Liver (tissue), 8 donors: ENCODE measurements at regions not wholly inside any gene's neighbourhood (a gene's known extent, or its start where the extent isn't known, plus 50 kb on each side); places are given as distances from the start of the nearest gene placed in this dataset.

Experiments
- DNase-seq: peaks from one replicate; pipeline ENCODE4 v3.0.0-alpha.2; 2017; ENCODE audit warnings: low spot score
- H3K27ac ChIP-seq, 2 donors: one replicate each; pipeline ENCODE4 v1.7.0; 2013; ENCODE audit warnings: inconsistent platforms in 2 of 2, low read length in 2 of 2, control low read depth in 1 of 2, low read depth in 1 of 2, mild to moderate bottlenecking in 1 of 2
- H3K27me3 ChIP-seq, 4 donors: one replicate each; pipeline versions ENCODE4 v1.6.1 to v1.7.0; 2013; ENCODE audit warnings: low read length in 3 of 4, inconsistent platforms in 1 of 4, mild to moderate bottlenecking in 1 of 4, moderate library complexity in 1 of 4; ENCODE audit not compliant: control insufficient read depth in 4 of 4, insufficient read depth in 4 of 4
- H3K36me3 ChIP-seq, 4 donors: one replicate each; pipeline versions ENCODE4 v1.6.1 to v1.7.0; 2013; ENCODE audit warnings: low read length in 3 of 4, mild to moderate bottlenecking in 3 of 4, low read depth in 1 of 4, moderate library complexity in 1 of 4; ENCODE audit not compliant: control insufficient read depth in 4 of 4, insufficient read depth in 3 of 4
- H3K4me1 ChIP-seq, 4 donors: one replicate each; pipeline versions ENCODE4 v1.6.1 to v1.7.0; 2013; ENCODE audit warnings: low read length in 3 of 4, mild to moderate bottlenecking in 3 of 4, moderate library complexity in 1 of 4; ENCODE audit not compliant: control insufficient read depth in 4 of 4, insufficient read depth in 4 of 4
- H3K4me3 ChIP-seq, 3 donors: one replicate each; pipeline versions ENCODE4 v1.6.1 to v1.7.0; 2013; ENCODE audit warnings: low read length in 3 of 3, control low read depth in 1 of 3, low read depth in 1 of 3, mild to moderate bottlenecking in 1 of 3
- H3K9ac ChIP-seq, 2 donors: one replicate each; pipeline ENCODE4 v1.7.0; 2013; ENCODE audit warnings: low read length in 2 of 2, mild to moderate bottlenecking in 2 of 2, moderate library complexity in 2 of 2, control low read depth in 1 of 2, low read depth in 1 of 2
- H3K9me3 ChIP-seq, 4 donors: one replicate each; pipeline versions ENCODE4 v1.6.1 to v1.7.0; 2013; ENCODE audit warnings: low read length in 3 of 4; ENCODE audit not compliant: control insufficient read depth in 4 of 4
- EGR1 ChIP-seq, 2 donors: IDR thresholded peaks; 2 replicates each; pipeline ENCODE4 v1.6.1; 2016 to 2018; ENCODE audit warnings: antibody characterized with exemption in 2 of 2, low read depth in 2 of 2
- FOXA1 ChIP-seq: IDR thresholded peaks from 2 replicates; pipeline ENCODE4 v1.6.1; 2016; ENCODE audit warnings: antibody characterized with exemption
- FOXA2 ChIP-seq: IDR thresholded peaks from 2 replicates; pipeline ENCODE4 v1.6.1; 2016; ENCODE audit warnings: antibody characterized with exemption
- GABPA ChIP-seq, 2 donors: IDR thresholded peaks in 1 of 2; conservative IDR thresholded peaks in 1 of 2; 2 replicates each; pipeline ENCODE4 v1.6.1; 2016; ENCODE audit warnings: antibody characterized with exemption in 2 of 2, mild to moderate bottlenecking in 1 of 2, moderate library complexity in 1 of 2
- HNF4A ChIP-seq, 2 donors: conservative IDR thresholded peaks; 2 replicates each; pipeline ENCODE4 v1.6.1; 2016; ENCODE audit warnings: antibody characterized with exemption in 2 of 2, mild to moderate bottlenecking in 2 of 2
- HNF4G ChIP-seq: IDR thresholded peaks from 2 replicates; pipeline ENCODE4 v1.6.1; 2016; ENCODE audit warnings: antibody characterized with exemption
- JUND ChIP-seq, 2 donors: IDR thresholded peaks; 2 replicates each; pipeline ENCODE4 v1.6.1; 2016; ENCODE audit warnings: antibody characterized with exemption in 2 of 2
- MAX ChIP-seq: IDR thresholded peaks from 2 replicates; pipeline ENCODE4 v1.6.1; 2016; ENCODE audit warnings: antibody characterized with exemption
- NR2F2 ChIP-seq: IDR thresholded peaks from 2 replicates; pipeline ENCODE4 v1.6.1; 2016; ENCODE audit warnings: antibody characterized with exemption
- RAD21 ChIP-seq, 2 donors: IDR thresholded peaks; 2 replicates each; pipeline ENCODE4 v1.6.1; 2016; ENCODE audit warnings: antibody characterized with exemption in 2 of 2, mild to moderate bottlenecking in 2 of 2
- REST ChIP-seq: IDR thresholded peaks from 2 replicates; pipeline ENCODE4 v1.6.1; 2016; ENCODE audit warnings: antibody characterized with exemption, mild to moderate bottlenecking
- RXRA ChIP-seq, 2 donors: IDR thresholded peaks; 2 replicates each; pipeline ENCODE4 v1.6.1; 2017 to 2018; ENCODE audit warnings: antibody characterized with exemption in 2 of 2, mild to moderate bottlenecking in 1 of 2
- SP1 ChIP-seq: IDR thresholded peaks from 2 replicates; pipeline ENCODE4 v1.6.1; 2018; ENCODE audit warnings: antibody characterized with exemption, mild to moderate bottlenecking
- TAF1 ChIP-seq: conservative IDR thresholded peaks from 2 replicates; pipeline ENCODE4 v1.6.1; 2016; ENCODE audit warnings: antibody characterized with exemption, mild to moderate bottlenecking
- YY1 ChIP-seq: IDR thresholded peaks from 2 replicates; pipeline ENCODE4 v1.6.1; 2016; ENCODE audit warnings: antibody characterized with exemption, mild to moderate bottlenecking
- WGBS: extraction: QIAGEN DNeasy Blood & Tissue Kit; methylation state at CpG from one replicate; pipeline ENCODE4 v1.1.7; 2013; 5-methylcytosine and 5-hydroxymethylcytosine counted together
- TF ChIP-seq, protein P1 (sequence below): IDR thresholded peaks from 2 replicates; pipeline ENCODE4 v1.6.1; 2016; ENCODE audit warnings: antibody characterized with exemption
- TF ChIP-seq, protein P2 (sequence below): fragments of 150-350 bp; IDR thresholded peaks from 2 replicates; pipeline ENCODE4 v1.5.1; 2017; ENCODE audit warnings: improper control_type of control experiment, low read depth, low read length; ENCODE audit not compliant: missing input control
- TF ChIP-seq, protein P3 (sequence below): IDR thresholded peaks from 2 replicates; pipeline ENCODE4 v1.6.1; 2016; ENCODE audit warnings: antibody characterized with exemption
- donor health status: healthy.
- donor health status: healthy.
- donor health status: healthy.
- donor health status: healthy.
- donor health status: healthy.

DNA sequence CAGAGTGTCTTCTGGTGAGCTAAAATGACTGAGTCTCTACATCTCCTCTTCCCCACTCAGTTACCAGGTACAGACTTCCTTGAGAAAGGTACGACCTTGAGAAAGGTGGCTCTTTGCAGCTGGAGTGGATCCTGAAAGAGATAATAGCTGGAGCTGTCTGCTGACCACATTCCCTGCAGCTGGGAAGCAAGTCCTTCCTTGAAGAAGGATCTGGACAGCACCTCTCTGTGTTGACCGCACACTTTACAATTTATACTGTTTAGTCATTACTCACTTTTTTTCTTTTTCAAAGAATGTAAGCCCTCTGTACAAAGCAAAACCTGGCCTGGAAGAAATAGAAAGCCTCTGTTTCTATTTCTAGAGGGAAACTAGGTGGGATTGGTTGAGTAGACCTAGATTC is 148.8 kb downstream of the MACIR start:
- Histone ChIP-seq H3K27ac (no peak overlapping the region), H3K4me3 (no peak overlapping the region), H3K9me3 (no peaks in the 10 kb centered on the region), H3K4me1 (no peaks in the 10 kb centered on the region), H3K27me3 (no peaks in the 10 kb centered on the region), H3K36me3 (no peaks in the 10 kb centered on the region), H3K9ac (no peak overlapping the region)
- DNase-seq = no peak
- no peak for TF ChIP-seq TAF1
- TF ChIP-seq, protein P1, sequence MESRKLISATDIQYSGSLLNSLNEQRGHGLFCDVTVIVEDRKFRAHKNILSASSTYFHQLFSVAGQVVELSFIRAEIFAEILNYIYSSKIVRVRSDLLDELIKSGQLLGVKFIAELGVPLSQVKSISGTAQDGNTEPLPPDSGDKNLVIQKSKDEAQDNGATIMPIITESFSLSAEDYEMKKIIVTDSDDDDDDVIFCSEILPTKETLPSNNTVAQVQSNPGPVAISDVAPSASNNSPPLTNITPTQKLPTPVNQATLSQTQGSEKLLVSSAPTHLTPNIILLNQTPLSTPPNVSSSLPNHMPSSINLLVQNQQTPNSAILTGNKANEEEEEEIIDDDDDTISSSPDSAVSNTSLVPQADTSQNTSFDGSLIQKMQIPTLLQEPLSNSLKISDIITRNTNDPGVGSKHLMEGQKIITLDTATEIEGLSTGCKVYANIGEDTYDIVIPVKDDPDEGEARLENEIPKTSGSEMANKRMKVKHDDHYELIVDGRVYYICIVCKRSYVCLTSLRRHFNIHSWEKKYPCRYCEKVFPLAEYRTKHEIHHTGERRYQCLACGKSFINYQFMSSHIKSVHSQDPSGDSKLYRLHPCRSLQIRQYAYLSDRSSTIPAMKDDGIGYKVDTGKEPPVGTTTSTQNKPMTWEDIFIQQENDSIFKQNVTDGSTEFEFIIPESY = no peak
- no peak for TF ChIP-seq EGR1 (IDR thresholded peaks at IDR 0.05; ENCODE audit: low read depth in 2 of 2)
- TF ChIP-seq HNF4G = no peak
- TF ChIP-seq, protein P2, sequence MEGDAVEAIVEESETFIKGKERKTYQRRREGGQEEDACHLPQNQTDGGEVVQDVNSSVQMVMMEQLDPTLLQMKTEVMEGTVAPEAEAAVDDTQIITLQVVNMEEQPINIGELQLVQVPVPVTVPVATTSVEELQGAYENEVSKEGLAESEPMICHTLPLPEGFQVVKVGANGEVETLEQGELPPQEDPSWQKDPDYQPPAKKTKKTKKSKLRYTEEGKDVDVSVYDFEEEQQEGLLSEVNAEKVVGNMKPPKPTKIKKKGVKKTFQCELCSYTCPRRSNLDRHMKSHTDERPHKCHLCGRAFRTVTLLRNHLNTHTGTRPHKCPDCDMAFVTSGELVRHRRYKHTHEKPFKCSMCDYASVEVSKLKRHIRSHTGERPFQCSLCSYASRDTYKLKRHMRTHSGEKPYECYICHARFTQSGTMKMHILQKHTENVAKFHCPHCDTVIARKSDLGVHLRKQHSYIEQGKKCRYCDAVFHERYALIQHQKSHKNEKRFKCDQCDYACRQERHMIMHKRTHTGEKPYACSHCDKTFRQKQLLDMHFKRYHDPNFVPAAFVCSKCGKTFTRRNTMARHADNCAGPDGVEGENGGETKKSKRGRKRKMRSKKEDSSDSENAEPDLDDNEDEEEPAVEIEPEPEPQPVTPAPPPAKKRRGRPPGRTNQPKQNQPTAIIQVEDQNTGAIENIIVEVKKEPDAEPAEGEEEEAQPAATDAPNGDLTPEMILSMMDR = no peak
- TF ChIP-seq REST = no peak
- TF ChIP-seq RAD21 (IDR thresholded peaks at IDR 0.05) = no peak
- no peak for TF ChIP-seq FOXA2
- TF ChIP-seq NR2F2 = no peak
- TF ChIP-seq, protein P3, sequence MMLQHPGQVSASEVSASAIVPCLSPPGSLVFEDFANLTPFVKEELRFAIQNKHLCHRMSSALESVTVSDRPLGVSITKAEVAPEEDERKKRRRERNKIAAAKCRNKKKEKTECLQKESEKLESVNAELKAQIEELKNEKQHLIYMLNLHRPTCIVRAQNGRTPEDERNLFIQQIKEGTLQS = no peak
- no peak for TF ChIP-seq HNF4A (conservative IDR thresholded peaks at IDR 0.05)
- TF ChIP-seq RXRA (IDR thresholded peaks at IDR 0.05) = no peak
- TF ChIP-seq JUND (IDR thresholded peaks at IDR 0.05) = no peak
- TF ChIP-seq GABPA (IDR thresholded peaks at IDR 0.05 in 1 of 2, conservative IDR thresholded peaks at IDR 0.05 in 1 of 2) = no peak
- TF ChIP-seq FOXA1 = no peak
- TF ChIP-seq YY1 = no peak
- TF ChIP-seq SP1 = no peak
- TF ChIP-seq MAX = no peak
- 83% methylated on average over 2 of the region's 2 CpGs for WGBS

- WGBS = 71% methylated on average over 1 of the region's 1 CpG
- no peak for DNase-seq
- Histone ChIP-seq H3K36me3 (no peaks in the 10 kb centered on the region), H3K9me3 (peaks cover 0 to 2% (median 0%) of the 10 kb centered on the region in 4 donors), H3K27me3 (peaks cover 0 to 6% (median 0%) of the 10 kb centered on the region in 4 donors), H3K4me1 (no peaks in the 10 kb centered on the region), H3K27ac (no peak overlapping the region), H3K4me3 (no peak overlapping the region), H3K9ac (no peak overlapping the region)
- TF ChIP-seq GABPA (IDR thresholded peaks at IDR 0.05 in 1 of 2, conservative IDR thresholded peaks at IDR 0.05 in 1 of 2) = no peak
- no peak for TF ChIP-seq HNF4A (conservative IDR thresholded peaks at IDR 0.05)
- TF ChIP-seq, protein P2 = no peak
- TF ChIP-seq FOXA2 = no peak
- TF ChIP-seq YY1 = no peak
- no peak for TF ChIP-seq RAD21 (IDR thresholded peaks at IDR 0.05)
- TF ChIP-seq MAX = no peak
- TF ChIP-seq EGR1 (IDR thresholded peaks at IDR 0.05; ENCODE audit: low read depth in 2 of 2) = no peak
- no peak for TF ChIP-seq HNF4G
- TF ChIP-seq TAF1 = no peak
- TF ChIP-seq REST = no peak
Observed at GRCh38 chr5:103404483-103404882, 145.9 kb downstream of the MACIR start.
